Stomach (tissue), 8 donors: ENCODE measurements at regions not wholly inside any gene's neighbourhood (a gene's known extent, or its start where the extent isn't known, plus 50 kb on each side); places are given as distances from the start of the nearest gene placed in this dataset.

Experiments used
- DNase-seq, 2 donors: peaks; one replicate each; pipeline versions ENCODE4 v3.0.0 to v3.0.0-alpha.2; 2013 to 2019
- H3K27ac ChIP-seq, 5 donors: fragments of 200-600 bp in 4 of 5; sonication (generic) in 4 of 5; one replicate each; pipeline ENCODE4 v1.5.1; 2013 to 2019; ENCODE audit warnings: mild to moderate bottlenecking in 1 of 5, moderate library complexity in 1 of 5
- H3K27me3 ChIP-seq, 3 donors: fragments of 200-600 bp; sonication (generic); one replicate each; pipeline ENCODE4 v1.5.1; 2017 to 2019; ENCODE audit warnings: mixed run types in 1 of 3
- H3K36me3 ChIP-seq, 4 donors: fragments of 200-600 bp; sonication (generic); 1 replicate in 3 of 4; 2 replicates in 1 of 4; pipeline ENCODE4 v1.5.1; 2016 to 2019
- H3K4me1 ChIP-seq, 4 donors: fragments of 200-600 bp; sonication (generic); one replicate each; pipeline ENCODE4 v1.5.1; 2016 to 2019
- H3K4me3 ChIP-seq, 4 donors: fragments of 200-600 bp; sonication (generic) in 3 of 4; one replicate each; pipeline ENCODE4 v1.5.1; 2016 to 2019; ENCODE audit warnings: mild to moderate bottlenecking in 1 of 4
- H3K9me3 ChIP-seq, 4 donors: fragments of 200-600 bp; sonication (generic); one replicate each; pipeline ENCODE4 v1.5.1; 2016 to 2019
- EP300 ChIP-seq: sonication (generic); formaldehyde crosslinking; IDR thresholded peaks from one replicate; pipeline ENCODE4 v1.6.1; 2017; ENCODE audit warnings: antibody characterized with exemption
- POLR2A ChIP-seq, 4 donors: fragments of 450-650 bp; IDR thresholded peaks; one replicate each; pipeline ENCODE4 v1.6.1; 2016; ENCODE audit warnings: antibody characterized with exemption in 4 of 4, control low read depth in 2 of 4, mild to moderate bottlenecking in 1 of 4, moderate library complexity in 1 of 4
- POLR2AphosphoS5 ChIP-seq, 3 donors: sonication (generic); formaldehyde crosslinking; IDR thresholded peaks; one replicate each; pipeline ENCODE4 v1.6.1; 2016; ENCODE audit warnings: antibody characterized with exemption in 3 of 3
- WGBS, 5 donors: extraction: QIAGEN DNeasy Blood & Tissue Kit in 3 of 5; methylation state at CpG; one replicate each; pipeline versions ENCODE4 v1.1.5 to v1.1.7; 2013 to 2018; 5-methylcytosine and 5-hydroxymethylcytosine counted together
- intact Hi-C: fragments of 100-400 bp; cut with DNase I; formaldehyde crosslinking; loops from one replicate; pipeline ENCODE4 v1.15.1; 2023; ENCODE audit warnings: low total_unique reads
- TF ChIP-seq, protein P1 (sequence below), 7 experiments: fragments of 450-650 bp in 4 of 7; fragments of 200-600 bp in 3 of 7; sonication (generic) in 3 of 7; IDR thresholded peaks; one replicate each; pipeline ENCODE4 v1.5.1; 2016 to 2019; ENCODE audit warnings: antibody characterized with exemption in 7 of 7, control low read depth in 2 of 7, mild to moderate bottlenecking in 1 of 7
- donor health status: healthy with polysubstance abuse.
- donor health status: Bipolar disorder and iron deficiency.
- donor health status: healthy.

- H3K4me1 ChIP-seq, result peaks cover 0 to 24% (median 11%) of the 10 kb centered on the region in 4 donors
- WGBS, 5 donors, result 35 to 65% (median 43%) methylated on average over 5 of the region's 5 CpGs
- peak; percentile 42 to 44 for DNase-seq
- H3K4me3 ChIP-seq, result no peak overlapping the region
- H3K9me3 ChIP-seq, result no peaks in the 10 kb centered on the region
- TF ChIP-seq EP300 (no peak), POLR2AphosphoS5 (IDR thresholded peaks at IDR 0.05) (peak in 2 of 3 donors; percentile 17 to 45)
- intact Hi-C loops, result no loop called here
- H3K36me3 ChIP-seq, result no peaks in the 10 kb centered on the region
- peak overlapping the region in 1 of 5 donors; percentile 4 for H3K27ac ChIP-seq
- no peaks in the 10 kb centered on the region for H3K27me3 ChIP-seq
Measured at GRCh38 chr2:189249901-189250300, 70.3 kb upstream of the COL5A2 start.

DNA sequence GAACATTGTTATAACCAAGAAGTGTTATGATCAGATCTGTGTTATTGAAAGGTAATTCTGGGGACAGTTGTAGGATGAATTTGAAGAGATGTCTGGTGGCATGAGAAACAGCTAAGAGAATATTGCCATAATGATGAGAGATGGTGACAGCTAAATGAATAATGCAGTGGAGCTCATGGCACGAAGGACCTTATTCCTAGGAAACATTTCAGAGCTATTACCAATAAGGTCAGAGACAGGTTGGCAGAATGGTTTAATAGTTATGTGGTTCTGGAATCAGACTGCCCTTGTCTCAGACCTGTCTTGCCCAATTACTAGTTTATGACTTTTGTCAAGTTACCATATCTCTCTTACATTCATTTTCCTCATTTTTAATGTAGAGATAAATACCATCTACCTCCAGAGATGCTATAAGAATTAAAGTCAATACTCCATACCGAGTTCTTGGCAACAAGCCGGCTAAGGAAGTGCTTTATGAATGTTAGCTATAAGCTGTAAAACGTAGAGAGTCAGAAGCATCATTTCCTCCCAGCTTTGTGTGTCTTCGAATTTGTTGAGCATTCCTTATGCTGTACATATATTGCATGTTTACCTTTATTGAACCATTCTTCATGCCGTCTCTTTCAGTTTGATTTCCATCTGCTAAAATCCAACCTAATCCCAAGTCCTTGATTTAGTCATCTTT is 73.6 kb upstream of the COL5A2 start:
- peaks cover 0 to 24% (median 11%) of the 10 kb centered on the region in 4 donors for H3K4me1 ChIP-seq
- no peaks in the 10 kb centered on the region for H3K9me3 ChIP-seq
- no peak overlapping the region for H3K4me3 ChIP-seq
- 58 to 64% (median 59%) methylated on average over 6 of the region's 6 CpGs for WGBS, 5 donors
- intact Hi-C loops, result no loop called here
- no peak for TF ChIP-seq POLR2AphosphoS5 (IDR thresholded peaks at IDR 0.05)
- TF ChIP-seq, protein P1, sequence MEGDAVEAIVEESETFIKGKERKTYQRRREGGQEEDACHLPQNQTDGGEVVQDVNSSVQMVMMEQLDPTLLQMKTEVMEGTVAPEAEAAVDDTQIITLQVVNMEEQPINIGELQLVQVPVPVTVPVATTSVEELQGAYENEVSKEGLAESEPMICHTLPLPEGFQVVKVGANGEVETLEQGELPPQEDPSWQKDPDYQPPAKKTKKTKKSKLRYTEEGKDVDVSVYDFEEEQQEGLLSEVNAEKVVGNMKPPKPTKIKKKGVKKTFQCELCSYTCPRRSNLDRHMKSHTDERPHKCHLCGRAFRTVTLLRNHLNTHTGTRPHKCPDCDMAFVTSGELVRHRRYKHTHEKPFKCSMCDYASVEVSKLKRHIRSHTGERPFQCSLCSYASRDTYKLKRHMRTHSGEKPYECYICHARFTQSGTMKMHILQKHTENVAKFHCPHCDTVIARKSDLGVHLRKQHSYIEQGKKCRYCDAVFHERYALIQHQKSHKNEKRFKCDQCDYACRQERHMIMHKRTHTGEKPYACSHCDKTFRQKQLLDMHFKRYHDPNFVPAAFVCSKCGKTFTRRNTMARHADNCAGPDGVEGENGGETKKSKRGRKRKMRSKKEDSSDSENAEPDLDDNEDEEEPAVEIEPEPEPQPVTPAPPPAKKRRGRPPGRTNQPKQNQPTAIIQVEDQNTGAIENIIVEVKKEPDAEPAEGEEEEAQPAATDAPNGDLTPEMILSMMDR (IDR thresholded peaks at IDR 0.05), result no peak
- TF ChIP-seq POLR2A (IDR thresholded peaks at IDR 0.05), result no peak
- TF ChIP-seq EP300, result no peak
- no peak for DNase-seq
- H3K36me3 ChIP-seq, result no peaks in the 10 kb centered on the region
- no peak overlapping the region for H3K27ac ChIP-seq
- no peaks in the 10 kb centered on the region for H3K27me3 ChIP-seq

DNA sequence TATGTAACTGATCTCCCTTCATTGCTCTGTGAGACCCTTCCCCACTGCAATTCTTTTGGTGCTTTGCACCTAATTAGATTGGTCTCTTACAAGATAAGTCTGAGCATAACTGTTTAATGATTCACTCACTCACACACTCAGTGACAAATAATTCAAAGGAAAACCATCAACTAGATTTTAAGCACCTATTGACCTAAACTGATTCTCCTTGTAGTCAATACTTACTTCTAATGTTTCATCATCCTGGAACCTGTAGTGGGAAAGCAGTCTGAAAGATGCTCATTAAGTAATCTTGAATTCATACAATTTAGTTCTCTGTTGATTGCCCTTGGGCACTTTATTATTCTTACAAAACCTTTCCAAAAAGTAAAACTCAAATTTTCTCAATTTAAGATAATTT is 74.3 kb upstream of the COL5A2 start:
- no peaks in the 10 kb centered on the region for H3K9me3 ChIP-seq
- TF ChIP-seq, protein P1 (IDR thresholded peaks at IDR 0.05), result no peak
- no peak for TF ChIP-seq POLR2A (IDR thresholded peaks at IDR 0.05)
- TF ChIP-seq EP300, result no peak
- no peak for TF ChIP-seq POLR2AphosphoS5 (IDR thresholded peaks at IDR 0.05)

DNA sequence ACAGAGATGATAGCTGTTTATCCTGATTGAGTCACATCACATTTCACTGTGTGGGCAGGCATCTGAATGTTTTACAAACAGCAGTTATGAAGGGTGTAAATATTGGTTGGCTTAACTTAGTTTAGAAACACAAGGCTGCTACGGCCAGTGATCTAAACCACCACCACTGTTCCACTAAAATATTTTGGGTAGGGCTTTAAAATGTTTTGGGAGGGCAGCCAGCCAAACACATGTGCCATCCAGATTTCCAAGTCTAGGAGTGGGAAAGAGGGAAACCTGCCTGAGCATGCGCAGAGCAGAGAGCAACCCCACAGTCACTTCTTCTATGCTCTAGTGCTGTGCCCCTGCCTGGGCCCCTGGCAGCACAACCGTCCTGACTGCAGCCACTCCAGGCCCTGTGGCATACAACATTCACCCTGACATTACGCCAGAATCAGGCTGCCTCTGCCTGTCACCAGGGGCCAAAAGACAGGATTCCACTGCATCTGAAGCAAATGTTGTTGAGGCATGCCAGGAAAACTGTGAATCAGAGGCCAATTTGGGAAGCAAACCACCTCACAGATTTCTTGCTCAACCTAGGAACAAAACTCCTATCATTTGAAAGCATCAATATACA is 74.8 kb upstream of the COL5A2 start:
- Histone ChIP-seq H3K4me3 (no peak overlapping the region), H3K27me3 (no peaks in the 10 kb centered on the region), H3K27ac (peak overlapping the region in 3 of 5 donors; percentile 46 to 62 (median 53)), H3K9me3 (no peaks in the 10 kb centered on the region), H3K4me1 (peaks cover 0 to 19% (median 11%) of the 10 kb centered on the region in 4 donors), H3K36me3 (no peaks in the 10 kb centered on the region)
- DNase-seq, result peak in 1 of 2 donors; percentile 31
- intact Hi-C loops, result no loop called here
- peak in 1 of 3 donors; percentile 60 for TF ChIP-seq POLR2AphosphoS5 (IDR thresholded peaks at IDR 0.05)
- TF ChIP-seq EP300, result no peak
- WGBS, 5 donors, result 48 to 73% (median 67%) methylated on average over 4 of the region's 4 CpGs

More for the DNA sequence above, 74.3 kb upstream of the COL5A2 start:
- Histone ChIP-seq H3K27ac (peak overlapping the region in 1 of 5 donors; percentile 53), H3K36me3 (no peaks in the 10 kb centered on the region), H3K27me3 (no peaks in the 10 kb centered on the region), H3K4me1 (peaks cover 0 to 23% (median 11%) of the 10 kb centered on the region in 4 donors), H3K4me3 (no peak overlapping the region)
- DNase-seq, result no peak
- intact Hi-C loops, result no loop called here

- Histone ChIP-seq H3K4me1 (peaks cover 0 to 20% (median 7%) of the 10 kb centered on the region in 4 donors), H3K4me3 (no peak overlapping the region), H3K9me3 (no peaks in the 10 kb centered on the region), H3K27me3 (no peaks in the 10 kb centered on the region), H3K27ac (no peak overlapping the region), H3K36me3 (no peaks in the 10 kb centered on the region)
- intact Hi-C loops, result no loop called here
- 91 to 95% (median 91%) methylated on average over 3 of the region's 3 CpGs for WGBS, 5 donors
- no peak for DNase-seq
- TF ChIP-seq, protein P1 (IDR thresholded peaks at IDR 0.05), result no peak
- TF ChIP-seq POLR2A (IDR thresholded peaks at IDR 0.05) (no peak), POLR2AphosphoS5 (IDR thresholded peaks at IDR 0.05) (no peak), EP300 (no peak)
Measured at GRCh38 chr2:189255711-189256110, 76.2 kb upstream of the COL5A2 start.
